Prostate gland (tissue), 2 donors: ENCODE measurements at regions not wholly inside any gene's neighbourhood (a gene's known extent, or its start where the extent isn't known, plus 50 kb on each side); places are given as distances from the start of the nearest gene placed in this dataset.

Experiments used
- DNase-seq: peaks from one replicate; pipeline ENCODE4 v3.0.0-alpha.2; 2019; ENCODE audit warnings: low spot score
- H3K27ac ChIP-seq, 2 donors: fragments of 200-600 bp; sonication (generic); 2 replicates each; pipeline ENCODE4 v1.5.1; 2017 to 2019
- H3K27me3 ChIP-seq: fragments of 200-600 bp; sonication (generic); replicated peaks from 2 replicates; pipeline ENCODE4 v1.5.1; 2019; ENCODE audit not compliant: insufficient read depth
- H3K36me3 ChIP-seq, 2 donors: fragments of 200-600 bp; sonication (generic); 1 replicate in 1 of 2; 2 replicates in 1 of 2; pipeline versions ENCODE4 v1.5.1 to v1.8.1; 2017 to 2019
- H3K4me1 ChIP-seq: fragments of 200-600 bp; sonication (generic); replicated peaks from 2 replicates; pipeline ENCODE4 v1.5.1; 2019
- H3K4me3 ChIP-seq, 2 donors: fragments of 200-600 bp; sonication (generic); 2 replicates each; pipeline ENCODE4 v1.5.1; 2017 to 2019
- H3K9me3 ChIP-seq: fragments of 200-600 bp; sonication (generic); 2 replicates; pipeline ENCODE4 v1.5.1; 2017
- CTCF ChIP-seq, 4 experiments: fragments of 200-600 bp in 2 of 4; fragments of 450-650 bp in 2 of 4; sonication (generic) in 2 of 4; IDR thresholded peaks; 1 replicate in 3 of 4; 2 replicates in 1 of 4; pipeline ENCODE4 v1.5.1; 2016 to 2019; ENCODE audit warnings: antibody characterized with exemption in 4 of 4, mild to moderate bottlenecking in 2 of 4, moderate library complexity in 2 of 4
- POLR2A ChIP-seq: fragments of 450-650 bp; IDR thresholded peaks from one replicate; pipeline ENCODE4 v1.6.1; 2016; ENCODE audit warnings: antibody characterized with exemption, mild to moderate bottlenecking
- POLR2AphosphoS5 ChIP-seq: sonication (generic); formaldehyde crosslinking; IDR thresholded peaks from one replicate; pipeline ENCODE4 v1.6.1; 2017; ENCODE audit warnings: antibody characterized with exemption
- WGBS: methylation state at CpG from one replicate; pipeline ENCODE4 v1.1.5; 2018; 5-methylcytosine and 5-hydroxymethylcytosine counted together
- intact Hi-C: fragments of 100-400 bp; cut with DNase I; formaldehyde crosslinking; loops from one replicate; pipeline ENCODE4 v1.14.2; 2022

GRCh38 chr3:147618691-147619090 lies 209.5 kb downstream of the ZIC1 start:
- Histone ChIP-seq H3K9me3 (no peaks in the 10 kb centered on the region), H3K4me1 (no peaks in the 10 kb centered on the region), H3K36me3 (no peaks in the 10 kb centered on the region), H3K27me3 (no peaks in the 10 kb centered on the region), H3K27ac (no peak overlapping the region), H3K4me3 (no peak overlapping the region)
- intact Hi-C loops = no loop called here
- TF ChIP-seq POLR2AphosphoS5 (no peak), CTCF (IDR thresholded peaks at IDR 0.05) (no peak), POLR2A (no peak)
- DNase-seq = no peak
- 41% methylated on average over 4 of the region's 4 CpGs for WGBS

DNA sequence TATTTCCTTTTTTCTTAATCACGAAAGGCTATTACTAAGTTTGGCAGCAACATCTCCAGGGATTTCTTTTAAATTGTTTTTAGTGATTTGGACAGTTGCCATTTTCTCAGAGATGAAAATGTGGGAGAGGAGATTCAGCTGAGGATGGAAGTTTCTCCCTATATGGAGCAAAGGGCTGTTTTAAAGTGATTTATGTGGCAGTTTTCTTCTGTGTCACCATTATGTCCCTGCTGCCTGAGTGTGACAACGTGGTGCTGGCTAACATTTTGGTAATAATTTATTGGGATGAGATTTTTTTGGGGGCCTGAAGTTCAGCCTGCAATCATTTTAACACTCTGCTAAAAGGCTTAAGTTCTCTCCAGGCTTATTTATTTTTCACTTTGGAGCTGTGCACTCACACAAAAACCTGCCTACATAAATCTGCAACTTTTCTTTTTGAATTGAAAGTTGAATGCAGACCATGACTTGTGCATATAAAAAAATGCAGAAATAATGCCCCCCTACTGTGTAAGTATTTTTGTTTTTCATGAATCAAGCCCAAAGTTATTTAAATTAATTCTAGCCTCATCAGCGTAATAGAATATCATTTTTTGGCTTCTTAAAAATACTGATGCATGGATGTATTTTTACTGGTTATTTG lies 210.9 kb downstream of the ZIC1 start:
- Histone ChIP-seq H3K36me3 (no peaks in the 10 kb centered on the region), H3K4me3 (no peak overlapping the region), H3K27me3 (no peaks in the 10 kb centered on the region), H3K9me3 (no peaks in the 10 kb centered on the region), H3K27ac (no peak overlapping the region), H3K4me1 (no peaks in the 10 kb centered on the region)
- TF ChIP-seq POLR2A (no peak), POLR2AphosphoS5 (no peak), CTCF (IDR thresholded peaks at IDR 0.05) (no peak)
- intact Hi-C loops = no loop called here
- 49% methylated on average over 3 of the region's 3 CpGs for WGBS
- no peak for DNase-seq

GRCh38 chr3:147620906-147621305 lies 211.7 kb downstream of the ZIC1 start:
- no peak for DNase-seq
- Histone ChIP-seq H3K27ac (no peak overlapping the region), H3K27me3 (no peaks in the 10 kb centered on the region), H3K36me3 (no peaks in the 10 kb centered on the region), H3K9me3 (no peaks in the 10 kb centered on the region), H3K4me3 (no peak overlapping the region), H3K4me1 (no peaks in the 10 kb centered on the region)
- TF ChIP-seq POLR2AphosphoS5 (no peak), CTCF (IDR thresholded peaks at IDR 0.05) (no peak), POLR2A (no peak)
- intact Hi-C loops = no loop called here

GRCh38 chr3:147630921-147631415 lies 221.8 kb downstream of the ZIC1 start:
- Histone ChIP-seq H3K4me3 (no peak overlapping the region), H3K4me1 (no peaks in the 10 kb centered on the region), H3K27me3 (no peaks in the 10 kb centered on the region), H3K36me3 (no peaks in the 10 kb centered on the region), H3K9me3 (no peaks in the 10 kb centered on the region), H3K27ac (no peak overlapping the region)
- 80% methylated on average over 1 of the region's 1 CpG for WGBS
- intact Hi-C loops = no loop called here
- TF ChIP-seq POLR2A (no peak), CTCF (IDR thresholded peaks at IDR 0.05) (no peak), POLR2AphosphoS5 (no peak)
- DNase-seq = no peak

DNA sequence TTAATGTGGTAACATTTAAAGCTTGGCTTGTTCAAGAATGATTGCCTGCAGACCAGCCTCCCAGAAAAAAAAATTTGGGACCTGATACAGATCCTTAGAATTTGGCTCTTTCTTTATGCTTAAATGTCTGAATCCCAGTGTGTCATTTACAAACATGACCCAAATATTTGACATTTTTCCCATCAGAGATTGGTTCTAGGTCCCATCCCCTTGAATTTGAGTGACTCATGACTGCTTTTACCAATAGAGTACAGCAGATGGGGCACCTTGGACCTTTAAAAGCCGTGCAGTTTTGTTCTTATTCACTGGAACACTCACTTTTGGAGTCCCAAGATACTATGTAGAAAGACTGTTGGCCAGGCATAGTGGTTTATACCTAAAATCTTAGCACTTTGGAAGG lies 231.6 kb downstream of the ZIC1 start:
- TF ChIP-seq CTCF (IDR thresholded peaks at IDR 0.05) (no peak), POLR2A (no peak), POLR2AphosphoS5 (no peak)

More for the DNA sequence above, 231.6 kb downstream of the ZIC1 start:
- intact Hi-C loops = no loop called here
- no peak overlapping the region for H3K27ac ChIP-seq
- DNase-seq = no peak
- no peaks in the 10 kb centered on the region for H3K27me3 ChIP-seq
- 73% methylated on average over 1 of the region's 1 CpG for WGBS
- H3K4me3 ChIP-seq = no peak overlapping the region
- no peaks in the 10 kb centered on the region for H3K4me1 ChIP-seq
- no peaks in the 10 kb centered on the region for H3K9me3 ChIP-seq
- H3K36me3 ChIP-seq = no peaks in the 10 kb centered on the region
